ENCODE measurements at regions not wholly inside any gene's neighbourhood (a gene's known extent, or its start where the extent isn't known, plus 50 kb on each side); places are given as distances from the start of the nearest gene placed in this dataset.
"Not testable (repeated sequence)": the region's sequence is repeated elsewhere in the genome, so short reads cannot be mapped to it uniquely, and the experiment has no call there.

GRCh38 chr13:72657379-72657778 lies 70.0 kb downstream of the MZT1 start:
- DNase-seq, result no peak

- DNase-seq, result no peak
Measured at GRCh38 chr13:72656357-72656756, 71.1 kb downstream of the MZT1 start.

GRCh38 chr13:72653506-72653905 lies 73.9 kb downstream of the MZT1 start:
- no peak for DNase-seq

- DNase-seq, result no peak
Measured at GRCh38 chr13:72652681-72653080, 74.7 kb downstream of the MZT1 start.

- peak; percentile 18 for DNase-seq
Measured at GRCh38 chr13:72651144-72651543, 76.3 kb downstream of the MZT1 start.

- DNase-seq, result no peak
Measured at GRCh38 chr13:72650051-72650700, 77.3 kb downstream of the MZT1 start.

GRCh38 chr13:72648513-72649065 lies 78.8 kb downstream of the MZT1 start:
- DNase-seq, result no peak

GRCh38 chr13:72647422-72647821 lies 80.0 kb downstream of the MZT1 start:
- no peak for DNase-seq

- DNase-seq, result no peak
Measured at GRCh38 chr13:72645521-72645920, 81.9 kb downstream of the MZT1 start.

- DNase-seq, result no peak
Measured at GRCh38 chr13:72643311-72643989, 84.0 kb downstream of the MZT1 start.

GRCh38 chr13:72639377-72639776 lies 88.1 kb downstream of the MZT1 start:
- DNase-seq, result no peak

GRCh38 chr13:72638059-72638815 lies 89.2 kb downstream of the MZT1 start:
- DNase-seq, result no peak

GRCh38 chr13:72637561-72637960 lies 89.9 kb downstream of the MZT1 start:
- no peak for DNase-seq

GRCh38 chr13:72634859-72635258 lies 92.6 kb downstream of the MZT1 start:
- no peak for DNase-seq

GRCh38 chr13:72622546-72622945 lies 104.9 kb downstream of the MZT1 start:
- no peak for DNase-seq

- no peak for DNase-seq
Measured at GRCh38 chr13:72620874-72621273, 106.6 kb downstream of the MZT1 start.

GRCh38 chr13:72617951-72618350 lies 109.5 kb downstream of the MZT1 start:
- DNase-seq, result no peak

GRCh38 chr13:72617186-72617585 lies 110.2 kb downstream of the MZT1 start:
- DNase-seq, result no peak

- DNase-seq, result not testable (repeated sequence)
Measured at GRCh38 chr13:72610251-72610891, 117.1 kb downstream of the MZT1 start.

GRCh38 chr13:72599178-72599743 lies 128.2 kb downstream of the MZT1 start:
- no peak for DNase-seq

GRCh38 chr13:72590091-72590740 lies 137.2 kb downstream of the MZT1 start:
- DNase-seq, result no peak

- no peak for DNase-seq
Measured at GRCh38 chr13:72586518-72586917, 140.9 kb downstream of the MZT1 start.
